GM19468 (cell line): ENCODE measurements at regions not wholly inside any gene's neighbourhood (a gene's known extent, or its start where the extent isn't known, plus 50 kb on each side); places are given as distances from the start of the nearest gene placed in this dataset.

Experiments used
- ATAC-seq: cut with Tn5 transposase; IDR thresholded peaks from one replicate; pipeline ENCODE4 v1.9.1; 2021; ENCODE audit warnings: mild to moderate bottlenecking, moderate library complexity, moderate number of reproducible peaks; ENCODE audit not compliant: unreplicated experiment; ENCODE audit errors: extremely low read depth

DNA sequence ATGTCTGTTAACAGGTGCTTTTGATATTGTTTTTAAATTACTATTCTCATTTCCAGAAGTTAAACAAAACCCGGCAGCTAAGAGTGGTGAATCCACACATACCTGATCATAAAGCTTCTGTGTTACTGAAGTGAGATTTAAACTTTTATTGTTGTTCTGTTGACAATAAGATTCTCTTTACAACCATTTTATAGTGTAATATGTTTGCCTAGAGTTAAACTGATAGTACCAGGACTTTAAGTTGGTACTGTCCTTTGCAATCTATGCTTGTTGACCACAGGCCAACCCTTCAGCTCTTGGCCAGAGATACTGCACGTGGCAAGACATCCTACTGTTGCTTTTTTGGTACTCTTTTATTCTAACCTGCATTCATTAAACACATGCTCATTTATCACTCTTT, 806.2 kb downstream of the MTRR start:
- ATAC-seq = no peak

DNA sequence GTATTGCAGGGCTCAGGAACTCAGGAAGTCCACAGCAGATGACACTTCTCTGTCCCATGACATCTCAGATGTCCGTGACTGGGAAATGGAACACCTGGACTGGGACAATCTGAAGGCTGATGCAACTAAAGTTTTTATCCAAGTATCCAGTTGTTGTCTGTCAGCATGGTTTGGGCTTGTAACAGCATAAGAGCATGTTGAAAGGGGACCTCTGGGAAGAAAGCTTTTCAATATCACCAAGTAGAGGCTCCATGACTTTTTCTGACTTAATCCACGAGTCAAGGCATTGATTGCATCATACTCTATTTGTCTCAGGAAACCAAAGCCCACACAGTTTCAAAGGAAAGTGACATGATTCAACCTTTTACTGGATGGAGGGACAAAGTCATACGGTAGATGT, 807.7 kb downstream of the MTRR start:
- ATAC-seq = no peak

DNA sequence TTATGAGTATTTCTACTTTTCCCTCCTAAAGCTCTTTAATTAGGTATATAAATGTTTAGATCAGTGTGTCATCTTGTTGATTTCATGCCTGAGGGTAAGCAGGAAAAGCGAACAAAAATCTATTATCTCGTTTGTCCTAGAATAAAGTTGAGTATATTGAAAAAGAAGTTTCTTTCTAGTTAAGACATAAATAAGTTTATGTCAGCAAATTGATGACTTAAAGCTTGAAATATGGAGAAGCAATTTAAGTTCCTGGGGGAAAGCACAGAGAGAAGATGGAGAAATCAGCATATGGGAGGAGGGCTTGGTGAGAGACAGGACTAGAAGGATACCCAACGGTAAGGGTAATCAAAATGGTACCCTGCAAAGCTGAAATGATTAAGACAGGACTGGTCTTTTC, 813.4 kb downstream of the MTRR start:
- ATAC-seq = no peak

DNA sequence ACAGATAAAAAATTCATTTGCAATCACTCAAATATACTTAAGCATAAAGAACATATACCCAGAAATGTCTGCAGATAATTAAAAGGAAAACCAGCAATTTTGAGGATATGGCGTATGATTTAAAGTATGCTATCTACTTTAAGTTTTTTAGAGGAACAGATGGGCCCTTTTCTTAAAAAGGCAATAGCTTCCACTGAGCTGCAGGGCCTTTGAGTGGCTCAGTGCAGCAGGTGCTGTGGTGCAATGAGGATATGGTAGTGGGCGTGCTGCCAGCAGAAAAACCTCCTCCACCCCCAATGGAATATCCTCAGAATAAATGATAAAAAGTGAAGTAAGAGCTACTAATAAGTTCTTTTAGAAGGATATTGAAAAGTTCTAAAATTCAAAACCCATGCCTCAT, 814.5 kb downstream of the MTRR start:
- ATAC-seq = no peak

DNA sequence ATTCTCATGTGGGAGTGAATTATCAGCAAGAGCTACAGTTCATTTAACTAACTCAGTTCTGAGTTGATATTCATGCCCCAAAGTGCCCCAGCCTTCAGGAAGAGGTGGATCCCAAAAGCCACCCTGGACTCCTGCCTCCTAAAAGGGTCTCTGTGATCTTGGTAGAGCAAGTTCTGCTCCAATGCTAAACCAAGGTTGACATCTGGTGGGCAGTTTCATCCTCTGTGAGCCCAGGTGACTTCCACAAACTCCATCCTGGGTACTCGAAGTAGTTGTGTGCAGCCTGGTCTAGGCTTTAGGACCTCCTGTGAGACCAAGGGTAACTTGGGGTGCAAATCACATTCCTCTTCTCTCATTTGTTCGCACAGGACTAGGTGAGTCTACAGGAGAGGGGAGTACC, 816.8 kb downstream of the MTRR start:
- no peak for ATAC-seq

DNA sequence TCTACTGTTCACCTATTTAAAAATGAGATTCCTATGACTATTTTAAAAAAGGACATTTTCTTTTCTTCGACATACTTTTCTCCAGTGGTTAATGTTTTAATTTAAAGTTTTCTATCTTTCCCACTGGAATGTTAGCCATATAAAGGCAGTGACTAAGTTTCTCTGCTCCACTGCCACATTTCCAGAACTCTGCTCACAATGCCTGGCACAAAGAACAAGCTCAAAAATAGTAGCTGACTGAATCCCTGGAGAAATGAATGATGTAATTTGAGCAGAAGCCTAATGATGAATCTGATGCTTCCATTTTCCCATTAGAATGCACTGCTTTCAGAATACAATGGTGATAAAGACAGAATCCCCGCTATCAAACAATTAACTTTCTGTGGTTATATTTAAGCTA, 817.8 kb downstream of the MTRR start:
- no peak for ATAC-seq

DNA sequence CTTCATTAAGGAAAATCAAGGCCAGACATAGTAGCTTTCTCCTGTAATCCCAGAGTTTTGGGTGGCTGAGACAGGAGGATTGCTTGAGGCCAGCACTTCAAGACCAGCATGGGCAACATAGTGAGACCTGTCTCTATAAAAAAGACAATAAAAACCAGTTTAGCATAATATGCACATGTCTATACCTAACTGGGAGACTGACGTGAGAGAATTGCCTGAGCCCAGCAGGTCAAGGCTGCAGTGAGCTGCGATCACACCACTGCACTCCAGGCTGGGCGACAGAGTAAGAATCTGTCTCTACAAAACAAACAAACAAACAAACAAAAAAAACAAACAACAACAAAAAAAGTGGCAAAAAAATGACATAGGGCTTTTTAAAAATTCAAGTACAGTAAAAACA, 820.8 kb downstream of the MTRR start:
- ATAC-seq = no peak

DNA sequence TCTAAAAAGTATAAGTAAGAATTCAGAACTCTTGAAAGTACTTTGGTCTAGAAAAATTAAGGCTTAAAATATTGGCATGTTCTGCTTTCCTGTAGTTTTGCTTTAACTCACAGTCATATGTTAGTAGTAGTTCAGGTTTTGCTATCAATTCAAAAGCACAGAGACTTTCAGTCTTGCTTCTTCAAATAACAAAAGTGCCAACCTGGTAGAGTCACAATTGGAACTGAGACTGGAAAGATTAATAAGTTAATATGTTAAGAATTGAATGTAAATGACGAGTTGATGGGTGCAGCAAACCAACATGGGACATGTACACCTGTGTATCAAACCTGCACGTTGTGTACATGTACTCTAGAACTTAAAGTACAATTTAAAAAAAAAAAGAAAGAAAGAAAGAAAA, 822.3 kb downstream of the MTRR start:
- ATAC-seq = no peak

DNA sequence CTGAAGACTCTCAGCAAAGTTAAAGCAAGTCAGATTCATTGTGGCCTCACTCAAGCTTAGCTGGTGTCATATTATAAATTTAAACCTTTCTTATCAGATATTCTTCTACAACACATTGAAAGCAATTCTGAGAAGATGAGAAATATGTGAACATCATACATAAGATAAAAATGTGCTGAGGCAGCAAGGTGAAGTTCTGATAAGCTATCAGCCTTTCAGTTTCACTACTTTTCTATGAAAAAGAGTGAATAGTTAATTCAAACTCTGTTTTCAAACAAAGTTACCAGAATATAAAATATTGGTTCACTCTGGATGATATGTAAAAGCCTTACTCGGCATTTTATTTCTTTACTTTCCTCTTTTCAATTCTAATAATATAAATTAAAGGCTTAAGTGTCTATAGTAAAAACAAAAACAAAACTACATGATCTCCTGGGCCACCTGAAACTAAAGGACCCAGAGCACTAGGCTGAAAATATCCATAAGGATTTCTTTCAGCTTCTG, 824.4 kb downstream of the MTRR start:
- ATAC-seq = no peak

DNA sequence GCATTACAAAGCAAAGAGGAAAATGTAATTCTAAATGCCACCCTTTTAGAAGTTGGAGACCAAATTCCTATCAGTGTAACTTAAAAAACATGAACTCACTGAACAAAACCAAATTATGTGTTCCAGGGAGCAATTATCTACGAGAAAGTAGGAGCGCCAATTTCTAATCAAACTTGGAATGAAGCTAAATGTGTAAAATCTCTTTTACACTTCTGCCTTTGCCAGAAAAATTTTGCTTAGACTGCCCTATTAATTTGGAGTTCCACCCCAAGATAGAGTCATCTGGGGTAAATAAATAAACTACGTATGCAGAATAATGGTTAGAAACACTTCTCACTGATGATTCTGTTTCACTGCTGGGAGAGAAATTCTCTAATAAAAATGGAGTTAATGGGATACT, 825.6 kb downstream of the MTRR start:
- no peak for ATAC-seq

DNA sequence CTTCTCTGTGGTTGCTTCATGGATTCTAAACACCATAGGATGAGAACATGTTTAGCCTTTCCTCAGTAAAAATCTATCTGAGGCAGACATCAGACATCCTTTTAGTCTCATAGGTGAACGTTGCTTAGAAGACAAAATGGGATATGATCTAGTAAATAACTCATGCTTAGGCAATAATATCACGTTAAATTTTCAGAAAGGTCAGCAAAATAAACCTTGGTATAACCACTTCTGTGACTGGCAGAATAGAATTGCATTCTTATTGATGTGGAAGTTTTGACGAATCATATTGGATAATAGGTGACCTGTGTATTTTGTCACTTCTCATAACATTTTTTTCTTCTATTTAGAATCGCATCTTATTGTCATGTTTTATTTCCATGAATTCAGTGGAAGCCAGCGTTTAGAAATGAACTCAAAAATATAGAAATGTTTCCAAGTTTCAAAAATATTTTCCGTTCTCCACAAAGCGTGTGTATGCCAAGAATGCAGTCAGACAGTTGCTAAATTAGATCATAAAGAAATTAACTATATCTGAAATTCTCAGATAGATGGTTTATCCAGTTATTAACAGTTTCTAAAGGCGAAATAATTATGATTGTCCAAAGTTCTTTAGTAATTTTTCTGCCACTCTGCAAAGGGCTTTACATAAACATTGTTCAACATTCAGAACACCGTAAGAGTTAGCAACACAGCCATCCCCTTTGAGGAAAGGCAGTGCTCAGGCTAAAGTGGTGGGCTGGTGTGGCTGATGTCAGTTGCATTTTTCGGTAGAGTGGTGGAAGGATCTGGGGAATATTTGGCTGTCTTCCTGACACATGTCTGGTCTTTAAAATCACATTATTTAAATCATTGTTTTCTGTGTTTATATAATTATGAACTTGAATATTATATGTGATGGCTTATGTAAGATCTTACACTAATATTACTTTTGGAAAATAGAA, 827.2 kb downstream of the MTRR start:
- no peak for ATAC-seq

DNA sequence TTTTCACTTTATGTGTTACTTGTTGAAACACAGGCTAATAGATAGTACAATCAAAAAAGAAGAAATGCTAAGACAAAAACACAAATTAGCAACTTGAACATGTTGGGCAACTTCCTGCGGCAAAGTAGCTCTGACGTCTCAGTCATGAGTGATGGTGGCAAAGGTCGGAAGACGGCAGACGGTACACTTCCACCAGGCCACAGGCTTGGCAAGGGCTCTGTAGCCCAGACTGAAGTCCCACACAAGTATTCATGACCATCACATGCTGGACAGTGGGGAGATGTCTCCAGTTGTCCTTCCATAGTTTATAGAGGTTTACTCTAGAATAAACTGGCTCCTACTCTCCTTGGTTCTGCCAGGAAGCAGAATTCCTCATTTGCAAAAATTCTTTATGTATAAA, 831.3 kb downstream of the MTRR start:
- no peak for ATAC-seq

DNA sequence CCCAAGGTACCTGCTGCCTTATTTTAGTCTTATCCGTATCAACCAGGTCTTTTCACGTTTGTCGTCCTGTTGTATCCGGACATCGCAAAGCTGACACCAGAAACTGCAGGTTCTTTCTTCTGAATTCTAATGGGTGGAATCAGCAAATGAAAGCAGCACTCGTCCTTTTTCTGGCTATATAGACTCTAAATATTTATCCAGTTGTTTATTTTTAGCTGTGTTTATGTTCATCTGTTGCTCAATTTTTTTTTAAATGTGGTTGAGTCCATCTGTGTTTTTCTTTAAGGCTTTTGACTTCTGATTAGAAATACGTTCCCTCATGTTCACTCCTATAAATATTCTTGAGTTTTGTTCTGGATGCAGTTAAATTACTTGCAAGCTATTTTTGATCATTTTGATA, 831.7 kb downstream of the MTRR start:
- ATAC-seq = no peak

DNA sequence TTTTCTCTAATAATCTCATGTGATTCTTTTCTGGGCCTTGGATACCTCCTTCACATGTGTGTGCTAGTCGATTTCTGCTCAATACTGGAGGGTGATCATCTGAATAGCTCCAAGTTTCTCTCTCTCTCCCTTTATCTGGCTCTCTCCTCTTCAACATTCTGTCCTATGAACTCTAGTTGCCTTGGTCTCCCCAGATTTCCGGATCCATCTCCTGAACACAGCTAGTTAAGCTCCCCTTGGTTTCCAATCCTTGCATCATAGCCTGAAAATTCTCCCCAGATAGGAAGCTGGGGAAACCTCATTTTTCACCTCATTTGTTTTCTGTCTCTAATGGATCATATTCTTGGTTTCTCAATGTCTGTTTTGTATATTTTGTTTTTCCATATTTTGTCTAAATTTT, 832.3 kb downstream of the MTRR start:
- ATAC-seq = no peak

DNA sequence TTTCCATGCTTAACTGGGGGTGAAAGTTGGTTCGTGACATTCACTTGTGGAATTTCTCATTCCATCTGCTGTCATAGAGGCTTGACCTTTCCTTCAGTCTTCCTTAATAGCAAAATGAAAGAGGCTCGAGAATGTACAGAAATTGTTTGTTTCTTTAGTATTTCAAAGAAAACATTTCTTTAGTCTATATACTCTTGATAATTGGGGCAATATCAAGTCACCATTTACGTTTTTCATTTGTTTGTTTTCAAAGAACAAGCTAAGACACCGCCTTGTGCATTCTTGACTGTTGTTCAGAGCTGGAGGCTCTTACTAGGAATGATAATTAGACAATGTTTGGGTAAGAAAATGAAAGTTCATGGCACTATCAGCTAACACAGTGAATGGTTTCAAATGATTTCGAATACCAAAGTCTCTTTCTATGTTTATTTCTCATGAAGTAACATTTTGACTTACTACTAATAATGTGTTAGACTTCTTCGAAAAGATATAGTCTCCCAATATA, 835.4 kb downstream of the SEMA5A start:
- no peak for ATAC-seq

DNA sequence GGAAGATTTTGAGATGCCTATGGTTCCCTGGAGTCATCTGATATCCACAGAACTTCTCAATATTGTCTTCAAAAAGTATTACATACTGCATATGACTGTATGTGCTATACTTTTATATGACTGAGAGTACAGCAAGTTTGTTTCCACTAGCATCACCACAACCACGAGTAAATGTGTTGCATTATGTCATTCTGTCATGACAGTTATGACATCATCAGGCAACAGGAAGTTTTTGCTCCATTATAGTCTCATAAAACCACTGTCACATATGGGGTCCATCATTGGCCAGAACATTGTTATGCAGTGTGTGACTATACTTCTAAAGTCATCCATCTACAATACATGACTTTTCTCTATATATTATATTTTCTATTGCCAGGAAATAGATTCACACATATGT, 831.7 kb downstream of the SEMA5A start:
- no peak for ATAC-seq

DNA sequence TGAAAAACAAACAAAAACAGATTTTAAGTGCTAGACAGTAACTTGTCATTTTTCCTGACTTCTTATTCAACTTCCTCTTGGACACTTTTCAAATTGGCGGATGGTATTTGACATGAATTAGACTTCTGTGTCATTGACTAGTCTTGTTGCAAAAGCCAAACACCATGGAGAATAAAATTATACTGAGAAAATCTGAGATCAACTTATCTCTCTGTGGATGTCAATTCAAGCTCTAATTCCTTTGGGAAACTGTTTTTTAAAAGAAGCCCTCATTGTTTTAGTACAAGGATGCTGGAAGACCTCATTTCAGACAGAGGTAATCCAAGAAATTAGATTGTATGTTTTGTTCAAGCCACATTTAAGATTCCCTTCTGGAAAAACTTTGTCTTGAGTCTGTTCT, 831.0 kb downstream of the SEMA5A start:
- no peak for ATAC-seq

DNA sequence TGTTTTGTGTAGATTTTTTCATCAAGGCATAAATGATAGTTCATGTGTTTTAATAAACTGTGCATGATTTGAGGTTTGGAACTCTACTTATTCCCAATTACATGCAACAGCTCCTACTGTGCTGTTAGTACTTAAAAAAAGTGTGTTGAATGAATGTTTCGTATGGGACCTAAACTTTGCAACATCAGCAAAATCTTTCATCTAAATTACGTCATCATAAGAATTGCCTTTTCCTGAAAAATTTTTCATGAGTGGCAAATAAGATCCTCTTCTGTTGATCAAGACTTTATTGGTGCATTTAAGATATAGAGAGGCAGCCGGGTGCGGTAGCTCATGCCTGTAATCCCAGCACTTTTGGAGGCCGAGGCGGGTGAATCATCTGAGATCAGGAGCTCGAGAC, 826.1 kb downstream of the SEMA5A start:
- no peak for ATAC-seq

DNA sequence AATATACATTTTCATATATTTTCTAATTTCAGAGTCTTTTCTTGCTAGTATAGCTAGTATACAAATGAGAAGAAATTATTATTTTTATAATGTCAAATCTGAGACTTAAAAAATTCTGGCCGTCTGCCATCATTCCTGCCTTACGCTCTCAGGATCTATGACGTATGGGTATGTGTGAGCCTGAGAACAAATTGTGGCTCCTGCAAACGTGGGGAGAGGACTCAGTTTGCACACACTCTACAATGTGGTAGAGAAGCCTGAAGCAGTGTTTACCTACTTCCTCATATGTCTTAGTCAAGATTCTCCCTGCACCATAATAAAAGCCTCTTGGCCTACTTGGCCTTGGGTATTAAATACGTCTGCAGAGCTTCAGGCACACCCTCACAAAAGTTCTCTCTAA, 825.4 kb downstream of the SEMA5A start:
- no peak for ATAC-seq

DNA sequence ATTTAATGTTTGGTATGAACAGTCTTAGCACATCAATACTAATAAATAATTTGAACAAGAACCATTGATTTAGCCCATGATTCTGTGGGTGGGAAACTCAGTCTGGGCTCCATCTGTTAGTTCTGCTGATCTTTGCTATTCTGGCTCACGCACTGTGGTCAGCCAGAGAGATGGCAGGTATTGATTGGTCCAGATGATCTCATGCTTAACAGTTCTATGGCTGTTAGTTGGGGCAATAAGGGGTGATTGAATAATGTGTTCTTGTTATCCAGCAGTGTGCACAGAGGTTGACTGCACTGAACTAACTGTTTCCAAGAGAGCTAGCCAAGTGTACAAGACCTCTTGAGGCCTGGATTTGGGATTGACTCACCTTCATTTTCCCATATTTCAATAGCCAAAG, 824.3 kb downstream of the SEMA5A start:
- ATAC-seq = no peak

DNA sequence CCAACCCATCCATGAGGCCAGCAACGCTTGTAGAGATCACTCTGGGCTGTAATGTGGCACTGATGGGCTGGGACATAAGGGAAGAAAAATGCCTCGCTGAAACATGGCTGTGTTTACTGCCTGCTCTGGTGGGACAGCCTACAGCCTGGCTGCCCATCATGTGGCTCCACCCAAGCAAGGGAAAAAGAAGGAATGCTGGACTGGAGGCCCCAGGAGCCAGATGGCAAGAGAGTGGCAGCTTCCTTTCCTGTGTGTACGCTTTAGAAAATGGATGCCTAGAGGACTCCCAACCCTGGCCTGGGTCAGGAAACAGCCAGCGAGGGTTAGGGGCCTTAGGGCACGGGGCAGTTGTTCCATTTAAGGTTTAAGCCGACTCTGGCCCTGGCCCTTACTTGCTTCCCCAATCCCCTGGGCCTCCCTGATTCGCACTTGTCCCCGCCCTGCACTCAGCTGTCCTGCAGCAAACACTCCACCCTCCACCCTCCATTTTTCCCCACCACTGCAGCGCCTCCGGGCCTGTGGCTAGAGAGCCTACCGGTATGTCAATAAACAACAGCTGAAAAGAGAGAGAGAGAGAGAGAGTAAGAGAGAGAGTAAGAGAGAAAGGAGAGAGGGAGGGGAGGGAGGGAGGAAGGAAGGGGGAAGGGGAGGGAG, 819.4 kb downstream of the SEMA5A start:
- ATAC-seq = no peak
